CD14-positive monocyte (primary cell): ENCODE measurements at regions not wholly inside any gene's neighbourhood (a gene's known extent, or its start where the extent isn't known, plus 50 kb on each side); places are given as distances from the start of the nearest gene placed in this dataset.

Experiments used
- DNase-seq, 3 donors: peaks; one replicate each; pipeline ENCODE4 v3.0.0-alpha.2; 2011 to 2022
- H2AFZ ChIP-seq: 2 replicates; pipeline ENCODE4 v1.6.0; 2012; ENCODE audit warnings: mild to moderate bottlenecking, low read depth, low read length, inconsistent platforms; ENCODE audit not compliant: insufficient read depth, poor library complexity, severe bottlenecking
- H3K27ac ChIP-seq, 2 donors: 1 replicate in 1 of 2; 2 replicates in 1 of 2; pipeline ENCODE4 v1.5.1; 2012 to 2013; ENCODE audit warnings: low read length in 2 of 2, control low read depth in 1 of 2, inconsistent platforms in 1 of 2, low read depth in 1 of 2, mild to moderate bottlenecking in 1 of 2
- H3K27me3 ChIP-seq, 2 donors: one replicate each; pipeline versions ENCODE4 v1.6.0 to v1.6.1; 2011 to 2013; ENCODE audit warnings: low read length in 2 of 2; ENCODE audit not compliant: control insufficient read depth in 2 of 2, insufficient read depth in 2 of 2
- H3K36me3 ChIP-seq, 2 donors: replicated peaks in 1 of 2; 1 replicate in 1 of 2; 2 replicates in 1 of 2; pipeline versions ENCODE4 v1.5.1 to v1.6.1; 2012 to 2013; ENCODE audit warnings: low read length in 2 of 2, control low read depth in 1 of 2, inconsistent platforms in 1 of 2, mild to moderate bottlenecking in 1 of 2; ENCODE audit not compliant: insufficient read depth in 2 of 2, control insufficient read depth in 1 of 2
- H3K4me1 ChIP-seq, 2 donors: 1 replicate in 1 of 2; 2 replicates in 1 of 2; pipeline versions ENCODE4 v1.5.1 to v1.6.1; 2012 to 2013; ENCODE audit warnings: low read length in 2 of 2, control low read depth in 1 of 2, inconsistent platforms in 1 of 2, mild to moderate bottlenecking in 1 of 2, moderate library complexity in 1 of 2; ENCODE audit not compliant: insufficient read depth in 2 of 2, control insufficient read depth in 1 of 2
- H3K4me2 ChIP-seq: replicated peaks from 2 replicates; pipeline ENCODE3; 2012; ENCODE audit warnings: low read length, moderate library complexity, mild to moderate bottlenecking; ENCODE audit not compliant: poor library complexity, severe bottlenecking; ENCODE audit errors: extremely low read depth
- H3K4me3 ChIP-seq, 3 experiments: fragments of 200-600 bp in 1 of 3; sonication (generic) in 1 of 3; replicated peaks in 1 of 3; 1 replicate in 2 of 3; 2 replicates in 1 of 3; pipeline ENCODE4 v1.5.1; 2011 to 2013; ENCODE audit warnings: low read length in 3 of 3, mild to moderate bottlenecking in 3 of 3, control low read depth in 2 of 3, low read depth in 2 of 3, inconsistent platforms in 1 of 3, moderate library complexity in 1 of 3
- H3K79me2 ChIP-seq: 2 replicates; pipeline ENCODE4 v1.6.0; 2012; ENCODE audit warnings: mild to moderate bottlenecking, control low read depth, inconsistent platforms, low read length, moderate library complexity; ENCODE audit not compliant: insufficient read depth
- H3K9ac ChIP-seq: 2 replicates; pipeline ENCODE4 v1.6.0; 2017; ENCODE audit warnings: low read length, mild to moderate bottlenecking; ENCODE audit not compliant: insufficient read depth, poor library complexity, severe bottlenecking
- H3K9me3 ChIP-seq, 2 donors: replicated peaks in 1 of 2; 1 replicate in 1 of 2; 2 replicates in 1 of 2; pipeline versions ENCODE4 v1.5.1 to v1.6.1; 2012 to 2013; ENCODE audit warnings: low read length in 2 of 2, control low read depth in 1 of 2; ENCODE audit not compliant: control insufficient read depth in 1 of 2, insufficient read depth in 1 of 2
- H4K20me1 ChIP-seq: 2 replicates; pipeline ENCODE4 v1.6.0; 2012; ENCODE audit warnings: mild to moderate bottlenecking, low read length, control low read depth, moderate library complexity; ENCODE audit not compliant: insufficient read depth
- H3K27ac Mint-ChIP-seq, 7 donors: one replicate each; pipeline ENCODE4 v1.8.0; 2020; ENCODE audit warnings: mild to moderate bottlenecking in 7 of 7, mixed read lengths in 7 of 7, moderate library complexity in 6 of 7, inconsistent platforms in 2 of 7
- H3K27me3 Mint-ChIP-seq, 3 donors: one replicate each; pipeline ENCODE4 v1.8.0; 2021 to 2022; ENCODE audit warnings: low read depth in 3 of 3, mild to moderate bottlenecking in 3 of 3, mixed read lengths in 3 of 3, moderate library complexity in 3 of 3, inconsistent platforms in 1 of 3
- H3K36me3 Mint-ChIP-seq, 2 donors: one replicate each; pipeline ENCODE4 v1.8.0; 2020; ENCODE audit warnings: mixed read lengths in 2 of 2, inconsistent platforms in 1 of 2, mild to moderate bottlenecking in 1 of 2
- H3K4me1 Mint-ChIP-seq: one replicate; pipeline ENCODE4 v1.8.0; 2020; ENCODE audit warnings: mild to moderate bottlenecking, mixed read lengths
- H3K4me3 Mint-ChIP-seq, 2 donors: one replicate each; pipeline ENCODE4 v1.8.0; 2020; ENCODE audit warnings: mild to moderate bottlenecking in 2 of 2, mixed read lengths in 2 of 2, moderate library complexity in 1 of 2
- H3K9me3 Mint-ChIP-seq, 7 donors: one replicate each; pipeline ENCODE4 v1.8.0; 2020 to 2022; ENCODE audit warnings: mixed read lengths in 7 of 7, mild to moderate bottlenecking in 6 of 7, moderate library complexity in 6 of 7, inconsistent platforms in 2 of 7
- WGBS: methylation state at CpG from one replicate; pipeline ENCODE4 v1.1.5; 2013; ENCODE audit warnings: missing lambda C conversion rate; ENCODE audit not compliant: insufficient coverage; 5-methylcytosine and 5-hydroxymethylcytosine counted together
- intact Hi-C, 2 donors: fragments of 100-400 bp; cut with micrococcal nuclease; formaldehyde crosslinking; loops; one replicate each; pipeline versions ENCODE4 v1.15.0 to v1.15.1; 2023
- TF ChIP-seq, protein P1 (sequence below): fragments of 200-600 bp; IDR thresholded peaks from one replicate; pipeline ENCODE4 v1.8.0; 2022; ENCODE audit warnings: antibody characterized with exemption, mild to moderate bottlenecking

DNA sequence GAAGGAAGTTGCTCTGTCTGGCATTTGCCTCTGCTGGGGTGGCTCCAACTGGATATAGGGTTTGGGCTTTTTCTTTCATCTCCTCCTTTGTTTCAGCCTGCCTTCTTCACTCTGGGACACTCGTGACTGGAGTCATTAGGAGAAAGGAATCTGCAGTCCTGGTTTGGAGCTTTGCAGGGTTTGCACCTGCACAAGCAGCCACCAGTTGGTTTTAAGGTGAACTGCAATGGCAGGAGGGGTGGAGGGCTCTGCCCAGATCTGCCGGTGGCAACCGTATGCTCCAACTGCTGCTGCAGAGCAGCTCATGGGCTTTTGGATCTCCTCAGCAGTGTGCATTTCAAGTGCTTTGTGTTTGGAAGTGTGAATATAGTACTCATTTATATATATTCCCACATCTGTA lies 131.3 kb upstream of the MGAT5 start:
- Histone ChIP-seq H3K4me3 (no peak overlapping the region), H3K79me2 (peaks cover 75% of the 10 kb centered on the region)
- intact Hi-C loops, result loop anchor here (5.0 to 10.0 kb wide), 4 partner anchors 72 to 795 kb away; partner anchors contain the start of gene CCNT2 (in 2 of the 2)

GRCh38 chr2:134123332-134123731 lies 130.5 kb upstream of the MGAT5 start:
- Histone ChIP-seq H3K79me2 (peaks cover 80% of the 10 kb centered on the region), H2AFZ (no peak overlapping the region), H3K27me3 (no peaks in the 10 kb centered on the region), H3K36me3 (no peaks in the 10 kb centered on the region), H3K9ac (no peak overlapping the region), H3K9me3 (no peaks in the 10 kb centered on the region), H3K27ac (no peak overlapping the region), H3K4me3 (no peak overlapping the region), H3K4me1 (peaks cover 20 to 36% of the 10 kb centered on the region in 2 donors), H4K20me1 (peaks cover 69% of the 10 kb centered on the region), H3K4me2 (no peak overlapping the region)
- intact Hi-C loops, result loop anchor here (5.0 to 10.0 kb wide), 4 partner anchors 71 to 794 kb away; partner anchors contain the start of gene CCNT2 (in 2 of the 2)
- Mint-ChIP-seq H3K27me3 (peaks cover 0 to 2% (median 2%) of the 10 kb centered on the region in 3 donors), H3K4me1 (peaks cover 68% of the 10 kb centered on the region), H3K27ac (no peak overlapping the region), H3K36me3 (peaks cover 1 to 4% of the 10 kb centered on the region in 2 donors), H3K9me3 (no peaks in the 10 kb centered on the region), H3K4me3 (no peak overlapping the region)
- 73% methylated on average over 1 of the region's 2 CpGs for WGBS
- no peak for DNase-seq
- TF ChIP-seq, protein P1, sequence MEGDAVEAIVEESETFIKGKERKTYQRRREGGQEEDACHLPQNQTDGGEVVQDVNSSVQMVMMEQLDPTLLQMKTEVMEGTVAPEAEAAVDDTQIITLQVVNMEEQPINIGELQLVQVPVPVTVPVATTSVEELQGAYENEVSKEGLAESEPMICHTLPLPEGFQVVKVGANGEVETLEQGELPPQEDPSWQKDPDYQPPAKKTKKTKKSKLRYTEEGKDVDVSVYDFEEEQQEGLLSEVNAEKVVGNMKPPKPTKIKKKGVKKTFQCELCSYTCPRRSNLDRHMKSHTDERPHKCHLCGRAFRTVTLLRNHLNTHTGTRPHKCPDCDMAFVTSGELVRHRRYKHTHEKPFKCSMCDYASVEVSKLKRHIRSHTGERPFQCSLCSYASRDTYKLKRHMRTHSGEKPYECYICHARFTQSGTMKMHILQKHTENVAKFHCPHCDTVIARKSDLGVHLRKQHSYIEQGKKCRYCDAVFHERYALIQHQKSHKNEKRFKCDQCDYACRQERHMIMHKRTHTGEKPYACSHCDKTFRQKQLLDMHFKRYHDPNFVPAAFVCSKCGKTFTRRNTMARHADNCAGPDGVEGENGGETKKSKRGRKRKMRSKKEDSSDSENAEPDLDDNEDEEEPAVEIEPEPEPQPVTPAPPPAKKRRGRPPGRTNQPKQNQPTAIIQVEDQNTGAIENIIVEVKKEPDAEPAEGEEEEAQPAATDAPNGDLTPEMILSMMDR, result no peak

More for the DNA sequence above, 131.3 kb upstream of the MGAT5 start:
- WGBS, result no CpG with 5 or more reads among the region's 3 CpGs
- H3K36me3 ChIP-seq, result no peaks in the 10 kb centered on the region
- no peak for DNase-seq
- Mint-ChIP-seq H3K27ac (no peak overlapping the region), H3K4me1 (peaks cover 61% of the 10 kb centered on the region), H3K36me3 (peaks cover 1 to 4% of the 10 kb centered on the region in 2 donors), H3K9me3 (no peaks in the 10 kb centered on the region), H3K4me3 (no peak overlapping the region), H3K27me3 (peaks cover 0 to 2% (median under 1%) of the 10 kb centered on the region in 3 donors)
- peaks cover 20 to 31% of the 10 kb centered on the region in 2 donors for H3K4me1 ChIP-seq
- H3K27me3 ChIP-seq, result no peaks in the 10 kb centered on the region
- H3K4me2 ChIP-seq, result no peak overlapping the region
- H4K20me1 ChIP-seq, result peaks cover 62% of the 10 kb centered on the region
- H3K9me3 ChIP-seq, result no peaks in the 10 kb centered on the region
- H3K9ac ChIP-seq, result no peak overlapping the region
- no peak overlapping the region for H3K27ac ChIP-seq
- TF ChIP-seq, protein P1, result no peak
- H2AFZ ChIP-seq, result no peak overlapping the region
